HG02678 (cell line): ENCODE measurements at regions not wholly inside any gene's neighbourhood (a gene's known extent, or its start where the extent isn't known, plus 50 kb on each side); places are given as distances from the start of the nearest gene placed in this dataset.
"Not testable (repeated sequence)": the region's sequence is repeated elsewhere in the genome, so short reads cannot be mapped to it uniquely, and the experiment has no call there.

ENCODE experiments used
- ATAC-seq: cut with Tn5 transposase; IDR thresholded peaks from one replicate; pipeline ENCODE4 v1.9.1; 2021; ENCODE audit warnings: mild to moderate bottlenecking, moderate library complexity; ENCODE audit not compliant: unreplicated experiment

DNA sequence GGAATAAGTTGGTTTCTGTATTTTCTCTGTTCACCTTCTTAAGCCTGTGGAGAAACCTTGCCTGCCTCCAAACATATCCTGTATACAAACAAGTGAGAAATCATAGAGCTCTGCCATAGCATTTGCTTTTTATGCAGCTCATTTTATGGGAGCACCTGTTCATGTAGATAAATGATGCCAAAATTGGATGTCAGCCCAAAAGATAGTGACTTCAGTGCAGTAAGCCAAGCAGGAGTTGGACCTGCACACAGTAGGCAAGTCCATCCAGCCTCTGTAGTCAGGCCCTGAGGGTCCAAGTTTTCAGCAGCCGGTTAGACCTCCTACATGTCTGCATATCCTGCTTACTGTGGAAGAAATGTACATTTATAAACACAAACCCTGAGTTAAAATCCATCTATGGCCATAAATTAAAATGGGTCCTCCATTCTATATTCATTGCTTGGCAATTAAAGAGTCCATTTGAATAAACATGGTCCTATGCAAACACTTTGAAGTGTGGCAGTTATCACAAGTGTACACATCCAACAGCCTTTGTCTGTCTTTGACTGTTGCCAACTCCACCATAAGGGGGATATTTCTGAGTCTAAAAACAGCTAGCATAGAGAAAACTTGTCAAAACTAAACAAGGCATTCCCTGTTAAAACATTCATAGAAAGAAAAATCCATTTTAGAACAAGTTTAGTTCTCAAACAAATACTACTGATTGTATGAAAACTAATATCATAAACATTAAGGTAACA lies 847.8 kb downstream of the RPS29 start:
- no peak for ATAC-seq

DNA sequence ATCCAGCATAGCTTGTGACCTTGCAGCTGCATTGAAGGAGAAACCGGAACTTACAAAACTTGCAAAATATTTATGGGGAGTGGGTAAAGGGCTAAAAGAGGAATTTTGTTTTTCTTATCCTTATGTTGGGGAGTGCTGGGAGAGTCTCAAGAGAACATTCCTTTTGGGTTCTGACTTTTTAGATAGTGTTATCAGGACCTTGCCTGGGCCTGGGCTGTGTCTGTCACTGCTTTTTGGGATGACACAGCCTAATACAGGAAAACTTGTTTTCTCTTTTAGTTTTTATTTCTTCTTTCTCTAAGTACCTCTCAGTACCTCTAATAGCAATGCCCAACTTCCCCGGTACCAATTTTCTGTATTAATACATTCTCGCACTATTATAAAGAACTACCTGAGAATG lies 850.6 kb downstream of the RPS29 start:
- ATAC-seq: no peak

DNA sequence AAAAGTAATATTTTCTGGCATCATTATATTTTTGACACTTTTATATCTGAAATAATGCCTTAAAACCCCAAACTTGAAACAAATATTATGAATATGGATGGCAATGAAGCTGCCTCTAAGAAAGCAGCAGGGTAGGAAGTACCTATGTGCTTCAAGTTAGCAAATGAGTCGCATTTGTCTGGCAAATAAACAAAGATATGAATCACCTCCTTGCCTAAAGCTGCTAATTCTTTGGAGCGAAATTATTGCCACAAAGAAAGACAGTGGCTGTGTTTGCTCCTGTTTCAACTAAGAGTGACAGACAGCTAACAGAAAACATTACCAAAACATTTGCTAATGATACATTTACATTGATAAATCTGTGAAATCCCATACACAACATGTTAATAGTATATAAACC lies 854.9 kb downstream of the RPS29 start:
- no peak for ATAC-seq

DNA sequence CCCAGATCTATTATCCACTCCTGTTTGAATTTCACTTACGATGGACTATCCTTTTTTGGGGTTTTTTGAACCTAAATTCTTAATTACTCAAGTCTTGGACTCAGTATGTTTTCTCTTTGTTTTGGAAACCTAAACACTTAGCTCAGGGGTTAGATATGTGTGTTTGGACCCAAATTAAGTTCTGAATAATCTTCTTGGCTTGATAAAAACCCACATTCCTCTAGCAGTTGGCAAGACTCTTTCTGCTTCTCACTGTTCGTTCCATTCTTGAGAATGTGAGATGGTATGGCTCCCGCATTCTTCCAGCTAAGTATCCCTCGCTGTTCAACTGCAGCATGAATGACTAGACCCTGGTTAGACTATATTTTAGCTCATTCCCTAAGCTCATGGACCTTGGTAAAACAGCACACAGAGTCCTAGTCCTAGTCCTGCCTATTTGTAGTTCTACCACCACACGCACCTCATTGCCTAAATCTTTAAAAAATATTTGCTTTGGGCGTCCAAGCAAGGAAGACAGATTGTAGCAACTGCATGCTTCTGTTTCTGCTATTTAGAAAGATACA lies 860.0 kb downstream of the RPS29 start:
- ATAC-seq: no peak

DNA sequence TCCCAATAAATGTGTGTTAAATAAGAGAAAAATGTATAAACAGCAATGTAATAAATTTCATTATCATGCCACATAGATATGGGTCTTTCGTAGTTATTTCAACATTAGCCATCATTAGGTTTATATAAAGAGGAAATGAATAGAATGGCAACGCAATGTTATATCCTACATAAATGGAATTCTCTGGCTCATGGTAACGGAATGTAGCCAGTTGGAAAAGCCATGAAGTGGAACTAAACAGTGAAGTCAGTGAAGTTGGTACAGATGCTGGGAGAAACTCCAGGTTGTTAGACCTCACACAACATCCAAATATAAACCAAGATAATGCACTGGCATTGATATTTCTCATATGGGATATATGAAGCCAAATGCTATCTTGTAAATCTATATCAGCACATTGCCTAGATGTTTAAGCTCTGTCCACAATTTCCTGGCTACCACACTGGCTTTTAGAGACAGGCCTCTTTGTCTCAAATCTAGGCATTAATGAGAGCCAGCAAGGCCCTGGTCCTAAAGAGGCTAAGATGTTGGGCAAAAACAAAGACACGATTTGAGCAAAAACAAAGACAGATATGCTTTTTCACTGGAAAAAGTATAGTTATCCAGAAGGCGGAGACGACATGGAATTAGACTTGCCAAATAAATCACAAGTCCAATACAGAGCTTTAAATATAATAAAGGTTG lies 861.0 kb downstream of the RPS29 start:
- no peak for ATAC-seq

DNA sequence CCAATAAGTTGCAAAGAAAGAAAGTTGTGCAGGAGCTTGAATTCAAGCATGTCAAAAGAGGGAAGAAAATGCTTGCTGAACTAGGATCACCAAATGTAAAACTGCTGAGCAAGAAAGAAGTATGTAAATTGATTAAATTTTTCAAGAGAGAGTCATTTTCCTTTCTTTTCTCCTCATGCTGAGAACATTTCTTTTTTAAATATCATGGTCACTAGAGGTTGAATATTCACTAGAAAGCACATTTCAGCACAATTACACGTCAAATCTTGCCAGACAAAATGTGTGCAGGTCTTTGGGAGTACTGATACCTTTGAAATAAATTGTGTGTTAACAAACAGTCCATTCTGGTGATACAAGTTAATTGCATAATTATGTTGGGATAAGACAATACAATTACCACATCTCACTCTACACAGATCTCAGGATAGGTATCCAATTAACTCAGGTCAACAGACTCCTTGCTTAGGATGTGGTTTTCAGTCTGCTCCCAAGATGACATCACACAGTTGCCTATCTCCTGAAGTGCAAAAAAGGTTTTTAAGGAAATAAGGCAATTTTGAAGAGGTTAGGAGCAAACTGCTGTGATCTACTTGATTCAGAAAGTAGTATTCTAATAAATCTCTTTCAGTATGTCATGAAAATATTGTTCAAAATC lies 862.2 kb downstream of the RPS29 start:
- no peak for ATAC-seq

DNA sequence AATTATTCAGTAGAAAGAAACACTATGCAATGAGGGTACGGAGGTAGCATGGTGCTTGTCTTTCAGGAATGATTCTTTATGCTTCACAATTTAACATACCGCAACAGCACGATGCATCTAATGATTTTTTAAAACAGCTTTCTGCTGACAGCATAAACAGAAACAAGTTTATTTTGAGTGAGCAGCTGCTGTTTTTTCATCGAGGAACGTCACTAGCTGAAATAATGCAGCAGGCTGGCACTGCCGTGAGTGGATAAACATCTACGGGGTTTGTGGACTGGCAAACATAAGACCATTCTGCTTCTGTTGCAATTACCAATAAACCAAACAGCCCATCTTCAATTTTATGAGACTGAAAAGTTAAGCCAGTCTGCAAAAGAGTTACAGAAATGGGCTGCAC lies 871.8 kb downstream of the RPS29 start:
- ATAC-seq: no peak

DNA sequence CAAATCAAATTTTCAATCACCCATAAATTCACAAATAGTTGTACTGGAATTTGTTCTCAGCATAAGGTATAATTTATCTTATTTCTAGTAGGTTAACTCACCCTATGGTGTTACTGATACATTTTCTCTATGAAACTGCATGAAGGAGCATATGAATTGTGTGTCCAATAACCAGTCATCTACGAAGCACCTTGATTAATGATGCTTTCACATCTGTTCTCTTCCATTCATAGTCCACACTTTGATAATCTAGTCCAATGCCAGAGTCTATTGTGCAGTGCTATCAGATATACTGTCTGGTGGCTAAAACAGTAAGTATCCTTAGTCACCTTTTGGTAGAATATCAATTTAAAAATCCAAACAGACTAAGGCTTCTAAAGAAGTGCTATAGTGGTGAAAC lies 876.0 kb downstream of the RPS29 start:
- no peak for ATAC-seq

DNA sequence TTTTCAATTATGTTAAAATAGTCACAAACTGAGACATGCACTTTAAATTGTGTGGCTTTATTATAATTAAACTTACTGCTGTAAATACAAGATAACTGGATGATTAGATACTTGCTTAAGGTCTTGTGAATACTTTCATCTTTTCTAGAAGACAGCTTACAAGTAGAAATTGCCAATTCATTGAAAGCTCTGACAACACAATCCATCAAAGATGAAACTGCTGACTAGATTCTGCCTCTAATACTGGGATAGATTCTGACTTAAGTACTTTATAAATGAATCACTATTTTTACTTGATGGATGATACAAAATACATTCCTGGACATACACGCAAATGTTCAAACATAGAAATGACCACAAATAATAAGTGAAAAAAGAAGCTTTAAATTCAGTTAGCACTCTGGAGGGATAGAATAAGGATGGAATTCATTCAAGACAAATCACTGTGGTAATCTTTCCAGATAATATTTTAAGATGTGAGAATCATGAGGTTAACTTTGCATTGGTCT lies 876.8 kb downstream of the RPS29 start:
- ATAC-seq: no peak

DNA sequence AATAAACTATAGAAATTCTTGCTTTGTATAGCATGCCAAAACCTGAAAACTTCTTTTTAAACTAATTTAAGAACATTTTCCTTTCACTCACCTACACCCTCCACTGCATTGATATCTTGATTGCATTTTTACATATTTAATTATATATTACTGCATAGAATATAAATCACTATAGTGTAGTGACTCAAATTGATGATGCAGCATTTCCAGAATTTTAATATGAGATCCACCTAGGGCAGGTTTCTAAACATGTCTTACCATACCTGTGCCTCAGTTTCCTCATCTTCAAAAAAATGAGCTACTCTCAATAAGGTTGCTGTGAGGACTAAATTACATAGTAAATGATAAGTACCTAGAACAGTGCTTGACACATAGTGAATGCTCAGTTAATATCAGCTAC lies 881.5 kb downstream of the RPS29 start:
- ATAC-seq: no peak

DNA sequence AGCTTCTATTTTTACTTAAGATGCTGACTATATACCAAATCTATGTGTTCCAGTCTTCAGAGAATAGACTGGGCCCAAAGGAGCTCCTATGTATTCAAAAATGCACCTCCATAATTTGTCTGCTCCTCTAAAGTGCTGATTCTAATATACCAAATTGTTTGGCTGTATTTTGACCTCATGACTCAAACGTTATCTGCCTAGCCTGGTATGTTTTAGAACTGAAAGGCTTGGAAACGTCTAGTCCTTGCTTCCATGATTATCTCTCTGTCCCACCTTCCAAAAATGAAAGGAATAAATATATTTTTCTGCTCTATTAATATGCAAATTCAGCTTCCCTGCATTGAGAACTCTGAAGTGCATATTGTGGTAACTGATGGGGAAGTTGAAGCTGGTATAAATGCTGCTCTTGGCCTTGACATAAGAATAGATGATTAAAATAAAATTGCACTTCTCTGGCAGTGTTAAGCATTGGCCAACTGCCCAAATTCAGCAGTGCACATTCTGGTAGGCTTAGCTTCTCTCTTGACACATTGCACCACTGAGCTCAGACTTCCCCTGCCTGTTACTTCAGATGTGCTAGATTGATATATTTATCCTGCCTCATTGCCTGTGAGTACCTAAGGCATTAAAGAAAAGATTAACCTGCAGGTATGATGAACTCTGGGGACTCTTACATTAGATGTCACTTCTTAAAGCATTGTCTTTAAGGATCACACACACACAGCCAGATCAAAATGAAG lies 882.3 kb downstream of the RPS29 start:
- ATAC-seq: no peak

DNA sequence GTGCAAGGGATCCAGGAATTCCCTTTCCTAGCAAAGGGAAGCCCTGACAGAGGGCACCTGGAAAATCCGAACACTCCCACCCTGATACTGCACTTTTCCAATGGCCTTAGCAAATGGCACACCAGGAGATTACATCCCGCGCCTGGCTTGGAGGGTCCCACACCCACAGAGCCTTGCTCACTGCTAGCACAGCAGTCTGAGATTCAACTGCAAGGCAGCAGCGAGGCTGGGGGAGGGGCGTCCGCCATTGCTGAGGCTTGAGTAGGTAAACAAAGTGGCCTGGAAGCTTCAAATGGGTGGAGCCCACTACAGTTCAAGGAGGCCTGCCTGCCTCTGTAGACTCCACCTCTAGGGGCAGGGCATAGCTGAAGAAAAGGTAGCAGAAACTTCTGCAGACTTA lies 888.8 kb downstream of the RPS29 start:
- ATAC-seq: not testable (repeated sequence)

DNA sequence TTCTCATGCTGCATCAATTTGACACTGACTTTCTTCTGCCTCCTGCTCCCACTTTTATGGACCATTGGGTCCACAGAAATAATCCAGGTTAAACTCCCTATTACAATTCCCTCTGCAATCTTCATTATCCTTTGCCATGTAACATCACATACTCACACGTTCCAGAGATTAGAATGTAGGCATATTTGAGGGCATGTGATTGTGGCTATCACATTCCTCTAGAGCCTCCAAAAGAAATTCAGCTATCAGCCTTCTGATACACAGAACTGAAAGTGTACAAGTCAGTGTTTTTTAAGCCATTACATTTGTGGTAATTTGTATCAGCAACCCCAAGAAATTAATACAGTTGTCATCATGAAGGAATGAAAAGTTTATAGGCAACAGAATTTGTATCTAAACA lies 892.4 kb downstream of the RPS29 start:
- no peak for ATAC-seq

DNA sequence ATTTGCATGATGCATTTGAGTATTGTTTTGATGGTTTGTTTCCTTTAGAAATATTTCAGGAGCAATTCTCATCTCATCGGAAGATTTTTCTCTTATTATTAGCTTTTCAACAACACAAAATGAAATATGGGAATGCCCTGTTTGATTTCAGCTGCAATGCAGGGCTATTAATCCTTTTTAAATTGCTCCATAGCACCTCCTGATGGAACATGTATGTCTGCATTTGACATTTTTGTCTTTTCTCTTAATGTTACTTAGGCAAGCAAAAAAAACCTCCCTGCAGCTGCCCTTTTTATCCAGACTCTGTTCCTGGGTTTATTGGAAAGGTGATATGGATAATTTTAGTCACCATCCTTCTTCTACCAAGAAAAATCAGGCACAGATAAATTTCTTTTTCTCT lies 895.8 kb downstream of the RPS29 start:
- ATAC-seq: no peak

DNA sequence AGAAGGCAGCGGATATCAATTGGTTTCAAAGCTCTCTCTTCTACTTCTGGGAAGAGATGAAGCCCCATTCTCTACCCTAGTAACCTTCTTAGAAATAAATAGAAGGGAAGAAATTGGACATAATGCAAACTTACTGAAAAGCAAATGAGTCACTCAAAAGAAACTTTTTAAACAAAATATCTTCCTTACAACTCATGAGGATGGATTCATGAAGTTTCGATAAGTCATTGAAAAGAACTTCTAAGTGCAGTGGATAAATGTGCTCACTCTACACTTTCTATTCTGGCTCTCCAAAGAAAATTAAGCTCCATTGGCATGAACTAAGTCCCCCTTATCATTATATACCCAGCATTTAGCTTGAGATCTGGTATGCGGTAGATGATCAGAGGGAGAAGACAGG lies 899.5 kb downstream of the RPS29 start:
- ATAC-seq: no peak

DNA sequence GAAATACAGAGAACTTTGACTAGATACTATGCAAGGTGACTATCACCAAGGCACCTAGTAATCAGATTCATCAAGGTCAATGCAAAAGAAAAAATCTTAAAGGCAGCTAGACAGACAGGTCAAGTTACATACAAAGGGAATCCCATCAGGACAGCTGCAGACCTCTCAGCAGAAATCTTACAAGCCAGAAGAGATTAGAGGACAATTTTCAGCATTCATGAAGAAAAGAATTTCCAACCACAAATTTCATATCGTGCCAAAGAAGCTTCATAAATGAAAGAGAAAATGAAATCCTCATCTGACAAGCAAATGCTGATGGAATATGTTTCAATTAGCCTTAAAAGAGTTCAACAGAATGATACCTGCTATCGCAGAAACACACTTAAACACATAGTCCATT lies 913.7 kb downstream of the RPS29 start:
- ATAC-seq: no peak

DNA sequence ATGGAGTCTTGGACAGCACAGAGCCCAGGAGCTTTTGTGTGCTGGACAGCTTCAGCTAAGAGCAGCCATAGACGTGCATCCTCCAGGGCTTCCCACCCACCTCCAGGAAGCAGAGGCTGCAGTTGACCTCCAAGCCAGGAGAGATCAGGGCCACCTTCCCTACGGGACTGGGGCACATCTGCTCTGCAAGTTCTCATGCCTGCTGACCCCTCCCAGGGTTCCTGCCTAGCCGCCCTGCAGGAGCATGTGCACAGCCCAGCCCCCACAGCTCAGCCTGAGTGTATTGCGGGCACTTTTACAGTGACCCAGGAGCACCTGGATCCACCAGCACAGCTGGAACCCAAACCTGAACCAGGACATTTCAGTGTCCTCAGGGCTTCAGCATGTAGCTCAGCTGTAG lies 915.2 kb downstream of the RPS29 start:
- no peak for ATAC-seq

DNA sequence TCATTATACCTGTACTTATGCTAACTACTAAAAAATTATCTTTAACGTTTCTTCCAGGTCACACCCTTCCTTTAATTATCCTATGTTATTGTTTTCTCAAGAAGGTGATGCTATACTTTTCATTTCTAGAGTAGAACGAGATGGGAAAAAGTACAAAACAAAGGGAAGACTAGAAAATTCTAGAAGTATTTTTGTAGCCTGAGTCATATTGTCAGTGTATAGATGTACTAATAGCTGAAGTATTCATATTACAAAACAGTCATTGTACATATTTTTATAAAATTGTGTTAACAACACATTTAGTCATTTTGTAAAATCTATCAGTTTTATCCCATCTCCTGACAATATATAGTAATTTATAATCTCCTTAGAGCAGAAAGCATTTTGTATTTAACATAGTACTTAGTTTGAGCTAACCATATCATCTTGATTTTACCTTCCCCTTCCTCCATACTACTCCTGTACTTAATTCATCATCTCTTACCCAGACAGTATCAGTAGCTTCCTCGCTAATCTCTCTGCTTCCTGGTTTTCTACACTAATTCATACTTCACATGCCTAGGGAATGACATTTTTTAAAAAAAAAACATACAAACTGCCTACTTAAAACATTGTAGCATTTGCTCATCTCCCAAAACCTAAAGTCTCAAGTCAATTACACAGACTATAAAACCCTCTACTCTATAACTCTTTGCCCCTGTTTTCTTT lies 920.9 kb downstream of the RPS29 start:
- no peak for ATAC-seq

DNA sequence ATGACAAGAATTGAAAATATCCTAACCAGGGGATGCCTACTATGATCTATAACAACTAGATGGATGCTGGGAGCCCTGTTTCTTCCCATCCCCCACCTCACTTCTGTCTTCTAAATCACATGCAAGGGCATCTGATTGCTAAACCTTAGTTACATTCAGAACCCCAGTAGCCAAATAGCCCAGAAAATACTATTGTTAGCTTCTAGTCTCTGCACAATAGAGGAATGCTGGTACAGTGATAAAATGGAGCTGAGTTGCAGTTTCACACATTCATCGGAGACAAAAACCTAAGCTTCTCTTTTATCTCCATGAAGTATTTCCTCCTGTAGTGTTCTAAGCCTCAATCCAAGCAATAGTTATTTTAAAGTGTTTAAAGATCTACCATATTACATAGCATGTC lies 942.9 kb downstream of the RPS29 start:
- no peak for ATAC-seq

DNA sequence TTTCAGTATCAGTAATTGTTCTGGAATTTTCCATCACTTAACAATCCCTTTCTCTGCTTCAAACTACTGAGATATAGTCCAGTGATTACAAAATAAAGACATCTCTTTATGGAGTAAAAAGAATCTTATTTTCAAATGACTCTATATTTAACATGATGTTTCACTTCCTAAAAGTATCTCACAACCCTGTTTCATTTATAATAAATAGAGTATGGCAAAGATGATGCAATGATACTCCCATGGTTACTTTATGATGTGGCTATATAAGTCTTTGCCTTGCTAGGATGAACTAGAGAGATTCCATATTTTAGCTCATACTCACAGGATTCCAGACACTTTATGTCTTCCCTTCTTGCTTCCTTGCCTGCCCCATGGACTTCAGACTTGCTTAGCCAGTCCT lies 953.5 kb upstream of the MDGA2 start:
- no peak for ATAC-seq
